Neural progenitor cell (in vitro differentiated cells): ENCODE measurements at regions not wholly inside any gene's neighbourhood (a gene's known extent, or its start where the extent isn't known, plus 50 kb on each side); places are given as distances from the start of the nearest gene placed in this dataset.

Source experiments
- EZH2 ChIP-seq: fragments of 200-600 bp; sonication (generic); IDR thresholded peaks from 2 replicates; pipeline ENCODE4 v1.6.1; 2017; ENCODE audit warnings: antibody characterized with exemption, mild to moderate bottlenecking, moderate library complexity
- TF ChIP-seq, protein P1 (sequence below): fragments of 200-600 bp; sonication (generic); IDR thresholded peaks from 2 replicates; pipeline ENCODE4 v1.5.1; 2017; ENCODE audit warnings: antibody characterized with exemption, mild to moderate bottlenecking

- TF ChIP-seq, protein P1, sequence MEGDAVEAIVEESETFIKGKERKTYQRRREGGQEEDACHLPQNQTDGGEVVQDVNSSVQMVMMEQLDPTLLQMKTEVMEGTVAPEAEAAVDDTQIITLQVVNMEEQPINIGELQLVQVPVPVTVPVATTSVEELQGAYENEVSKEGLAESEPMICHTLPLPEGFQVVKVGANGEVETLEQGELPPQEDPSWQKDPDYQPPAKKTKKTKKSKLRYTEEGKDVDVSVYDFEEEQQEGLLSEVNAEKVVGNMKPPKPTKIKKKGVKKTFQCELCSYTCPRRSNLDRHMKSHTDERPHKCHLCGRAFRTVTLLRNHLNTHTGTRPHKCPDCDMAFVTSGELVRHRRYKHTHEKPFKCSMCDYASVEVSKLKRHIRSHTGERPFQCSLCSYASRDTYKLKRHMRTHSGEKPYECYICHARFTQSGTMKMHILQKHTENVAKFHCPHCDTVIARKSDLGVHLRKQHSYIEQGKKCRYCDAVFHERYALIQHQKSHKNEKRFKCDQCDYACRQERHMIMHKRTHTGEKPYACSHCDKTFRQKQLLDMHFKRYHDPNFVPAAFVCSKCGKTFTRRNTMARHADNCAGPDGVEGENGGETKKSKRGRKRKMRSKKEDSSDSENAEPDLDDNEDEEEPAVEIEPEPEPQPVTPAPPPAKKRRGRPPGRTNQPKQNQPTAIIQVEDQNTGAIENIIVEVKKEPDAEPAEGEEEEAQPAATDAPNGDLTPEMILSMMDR: no peak
- TF ChIP-seq EZH2: no peak
Observed at GRCh38 chr13:79972066-79972569, 368.8 kb downstream of the SPRY2 start.
